Endothelial cell of umbilical vein (primary cell): ENCODE measurements at regions not wholly inside any gene's neighbourhood (a gene's known extent, or its start where the extent isn't known, plus 50 kb on each side); places are given as distances from the start of the nearest gene placed in this dataset.

Source experiments
- BruUV-seq: library from RNA; stranded (reverse); fragments of 400-500 nt; replicated peaks from 2 replicates; lab custom pipeline; 2021; lab: Mats Ljungman, UMichigan
- CTCF ChIA-PET: fragments of 300-600, 350-600 bp; sonication (Branson Sonifier 250); formaldehyde crosslinking; loops from one replicate; lab custom pipeline; 2021; ENCODE audit warnings: antibody characterized with exemption, inconsistent platforms; lab: Charles Lee
- POLR2A ChIA-PET: fragments of 300-600, 350-600 bp; sonication (Branson Sonifier 250); formaldehyde crosslinking; loops from one replicate; lab custom pipeline; 2021; ENCODE audit warnings: antibody characterized with exemption, inconsistent platforms; lab: Charles Lee
- DNase-seq: peaks from one replicate; pipeline ENCODE4 v3.0.0-alpha.2; 2011; ENCODE audit warnings: low read depth, low spot score
- FAIRE-seq: peaks from 2 replicates; lab custom pipeline; 2011; peaks lifted over from hg19 to GRCh38; lab: Jason Lieb, UNC
- H2AFZ ChIP-seq: 2 replicates; pipeline ENCODE4 v1.6.0; 2012; ENCODE audit warnings: low read depth, low read length, control low read depth, inconsistent platforms
- H3K27ac ChIP-seq: 2 replicates; pipeline ENCODE4 v1.5.1; 2011; ENCODE audit warnings: low read depth, mild to moderate bottlenecking, control low read depth, low read length, moderate library complexity; ENCODE audit not compliant: insufficient read depth
- H3K27me3 ChIP-seq, 2 experiments: 2 replicates each; pipeline versions ENCODE4 v1.6.0 to v1.6.1; 2011; ENCODE audit warnings: low read length in 2 of 2, mixed read lengths in 1 of 2; ENCODE audit not compliant: control insufficient read depth in 2 of 2, insufficient read depth in 2 of 2
- H3K36me3 ChIP-seq, 2 experiments: 2 replicates in 1 of 2; 3 replicates in 1 of 2; pipeline ENCODE4 v1.5.1; 2011; ENCODE audit warnings: low read length in 2 of 2, mild to moderate bottlenecking in 1 of 2, moderate library complexity in 1 of 2; ENCODE audit not compliant: control insufficient read depth in 2 of 2, insufficient read depth in 2 of 2; ENCODE audit errors: extremely low read depth in 1 of 2
- H3K4me1 ChIP-seq: 3 replicates; pipeline ENCODE4 v1.5.1; 2011; ENCODE audit warnings: mild to moderate bottlenecking, low read length; ENCODE audit not compliant: control insufficient read depth, insufficient read depth; ENCODE audit errors: extremely low read depth
- H3K4me2 ChIP-seq: 2 replicates; pipeline ENCODE4 v1.6.1; 2011; ENCODE audit warnings: low read length, control low read depth, mixed read lengths; ENCODE audit not compliant: insufficient read depth
- H3K4me3 ChIP-seq, 3 experiments: fragments of 200-600 bp in 1 of 3; sonication (generic), shearing (Covaris generic) in 1 of 3; replicated peaks in 1 of 3; 2 replicates each; pipeline ENCODE4 v1.5.1; 2011 to 2016; ENCODE audit warnings: control low read depth in 3 of 3, low read length in 3 of 3, mild to moderate bottlenecking in 2 of 3, inconsistent platforms in 1 of 3, low read depth in 1 of 3, moderate library complexity in 1 of 3; ENCODE audit not compliant: insufficient read depth in 1 of 3
- H3K79me2 ChIP-seq: 2 replicates; pipeline ENCODE4 v1.6.0; 2012; ENCODE audit warnings: low read length, inconsistent platforms; ENCODE audit not compliant: control insufficient read depth, insufficient read depth
- H3K9ac ChIP-seq: replicated peaks from 2 replicates; pipeline ENCODE3; 2011; ENCODE audit warnings: low read length, control low read depth; ENCODE audit not compliant: insufficient read depth; ENCODE audit errors: extremely low read depth
- H3K9me1 ChIP-seq: replicated peaks from 3 replicates; pipeline ENCODE4 v1.6.0; 2011; ENCODE audit warnings: mild to moderate bottlenecking, low read length; ENCODE audit not compliant: control insufficient read depth, insufficient read depth; ENCODE audit errors: extremely low read depth
- H3K9me3 ChIP-seq: replicated peaks from 2 replicates; pipeline ENCODE4 v1.5.1; 2012; ENCODE audit warnings: low read length, inconsistent platforms; ENCODE audit not compliant: control insufficient read depth, insufficient read depth
- H4K20me1 ChIP-seq: replicated peaks from 2 replicates; pipeline ENCODE3; 2011; ENCODE audit warnings: mild to moderate bottlenecking, low read length; ENCODE audit not compliant: control insufficient read depth, insufficient read depth; ENCODE audit errors: extremely low read depth
- EZH2 ChIP-seq: IDR thresholded peaks from 2 replicates; pipeline ENCODE4 v1.6.1; 2012; ENCODE audit warnings: borderline replicate concordance, low read depth, mild to moderate bottlenecking, moderate library complexity, low read length, inconsistent platforms; ENCODE audit not compliant: severe bottlenecking
- FOS ChIP-seq: IDR thresholded peaks from 2 replicates; pipeline ENCODE4 v1.6.1; 2011; ENCODE audit warnings: mild to moderate bottlenecking, low read length, moderate library complexity, borderline replicate concordance; ENCODE audit not compliant: insufficient read depth
- GATA2 ChIP-seq: IDR thresholded peaks from 2 replicates; pipeline ENCODE4 v1.7.0; 2011; ENCODE audit warnings: low read depth, mild to moderate bottlenecking, moderate library complexity, mixed read lengths, low read length; ENCODE audit not compliant: insufficient read length, insufficient read depth
- JUN ChIP-seq: IDR thresholded peaks from 2 replicates; pipeline ENCODE4 v1.6.1; 2011; ENCODE audit warnings: borderline replicate concordance, low read depth; ENCODE audit not compliant: insufficient read length, insufficient read depth
- MYC ChIP-seq: IDR thresholded peaks from one replicate; pipeline ENCODE4 v1.6.1; 2011; ENCODE audit warnings: mild to moderate bottlenecking, low read depth, low read length
- POLR2A ChIP-seq: IDR thresholded peaks from 2 replicates; pipeline ENCODE4 v1.6.1; 2012; ENCODE audit warnings: low read depth, mild to moderate bottlenecking, control low read depth, low read length
- POLR2AphosphoS5 ChIP-seq: IDR thresholded peaks from 2 replicates; pipeline ENCODE4 v1.6.1; 2012; ENCODE audit warnings: low read depth, mild to moderate bottlenecking, control low read depth, low read length, moderate library complexity; ENCODE audit not compliant: insufficient read depth
- dilution Hi-C: fragments of 300-500 bp; cut with MboI; formaldehyde crosslinking; loops from one replicate; pipeline ENCODE4 v1.15.0; 2019; ENCODE audit warnings: low sequenced_read_pairs; ENCODE audit not compliant: extremely low pct_ligation_motif_present
- intact Hi-C: fragments of 100-400 bp; cut with micrococcal nuclease; formaldehyde crosslinking; loops from one replicate; pipeline ENCODE4 v1.10.0; 2022
- TF ChIP-seq, protein P1 (sequence below), 2 donors: IDR thresholded peaks; 1 replicate in 1 of 2; 2 replicates in 1 of 2; pipeline ENCODE4 v1.5.1; 2011; ENCODE audit warnings: low read length in 2 of 2, mild to moderate bottlenecking in 2 of 2, moderate library complexity in 2 of 2, control low read depth in 1 of 2, inconsistent platforms in 1 of 2, low read depth in 1 of 2; ENCODE audit not compliant: insufficient read depth in 1 of 2; ENCODE audit errors: extremely low read depth in 1 of 2
- TF ChIP-seq, protein P2 (sequence below): IDR thresholded peaks from 2 replicates; pipeline ENCODE4 v1.6.1; 2011; ENCODE audit not compliant: insufficient read depth, insufficient read length

GRCh38 chr13:74816737-74817136 is 665.2 kb downstream of the TBC1D4 start:
- no peaks in the 10 kb centered on the region for H3K36me3 ChIP-seq
- ChIA-PET POLR2A (no interaction called here), CTCF (no interaction called here)
- no TSS peak for BruUV-seq
- no peaks in the 10 kb centered on the region for H3K27me3 ChIP-seq
- H3K27ac ChIP-seq, result no peak overlapping the region
- no peaks in the 10 kb centered on the region for H3K79me2 ChIP-seq
- no peak overlapping the region for H3K9ac ChIP-seq
- FAIRE-seq (no peak), DNase-seq (no peak)
- no peak overlapping the region for H2AFZ ChIP-seq
- H3K4me3 ChIP-seq, result no peak overlapping the region
- dilution Hi-C loops (no loop called here), intact Hi-C loops (no loop called here)
- H4K20me1 ChIP-seq, result no peaks in the 10 kb centered on the region
- H3K4me1 ChIP-seq, result no peaks in the 10 kb centered on the region
- no peaks in the 10 kb centered on the region for H3K9me1 ChIP-seq
- H3K4me2 ChIP-seq, result no peak overlapping the region
- H3K9me3 ChIP-seq, result no peaks in the 10 kb centered on the region
- TF ChIP-seq JUN, result no peak
- TF ChIP-seq GATA2, result no peak
- no peak for TF ChIP-seq MYC
- TF ChIP-seq, protein P1, sequence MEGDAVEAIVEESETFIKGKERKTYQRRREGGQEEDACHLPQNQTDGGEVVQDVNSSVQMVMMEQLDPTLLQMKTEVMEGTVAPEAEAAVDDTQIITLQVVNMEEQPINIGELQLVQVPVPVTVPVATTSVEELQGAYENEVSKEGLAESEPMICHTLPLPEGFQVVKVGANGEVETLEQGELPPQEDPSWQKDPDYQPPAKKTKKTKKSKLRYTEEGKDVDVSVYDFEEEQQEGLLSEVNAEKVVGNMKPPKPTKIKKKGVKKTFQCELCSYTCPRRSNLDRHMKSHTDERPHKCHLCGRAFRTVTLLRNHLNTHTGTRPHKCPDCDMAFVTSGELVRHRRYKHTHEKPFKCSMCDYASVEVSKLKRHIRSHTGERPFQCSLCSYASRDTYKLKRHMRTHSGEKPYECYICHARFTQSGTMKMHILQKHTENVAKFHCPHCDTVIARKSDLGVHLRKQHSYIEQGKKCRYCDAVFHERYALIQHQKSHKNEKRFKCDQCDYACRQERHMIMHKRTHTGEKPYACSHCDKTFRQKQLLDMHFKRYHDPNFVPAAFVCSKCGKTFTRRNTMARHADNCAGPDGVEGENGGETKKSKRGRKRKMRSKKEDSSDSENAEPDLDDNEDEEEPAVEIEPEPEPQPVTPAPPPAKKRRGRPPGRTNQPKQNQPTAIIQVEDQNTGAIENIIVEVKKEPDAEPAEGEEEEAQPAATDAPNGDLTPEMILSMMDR (IDR thresholded peaks at IDR 0.05; ENCODE audit: extremely low read depth in 1 of 2, insufficient read depth in 1 of 2, low read depth in 1 of 2, low read length in 2 of 2), result no peak
- TF ChIP-seq POLR2AphosphoS5, result no peak
- no peak for TF ChIP-seq EZH2
- no peak for TF ChIP-seq POLR2A
- TF ChIP-seq FOS, result no peak
- TF ChIP-seq, protein P2, sequence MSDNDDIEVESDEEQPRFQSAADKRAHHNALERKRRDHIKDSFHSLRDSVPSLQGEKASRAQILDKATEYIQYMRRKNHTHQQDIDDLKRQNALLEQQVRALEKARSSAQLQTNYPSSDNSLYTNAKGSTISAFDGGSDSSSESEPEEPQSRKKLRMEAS, result no peak
